GM23338 (cell line): ENCODE measurements at regions not wholly inside any gene's neighbourhood (a gene's known extent, or its start where the extent isn't known, plus 50 kb on each side); places are given as distances from the start of the nearest gene placed in this dataset.

Experiments used
- ATAC-seq: fragments of 200-7000 bp; cut with Tn5 transposase; 3 replicates; pipeline ENCODE4 v1.9.1; 2020
- DNase-seq: peaks from one replicate; pipeline ENCODE4 v3.0.0-alpha.2; 2015; ENCODE audit warnings: low spot score
- H2AFZ ChIP-seq: fragments of 200-600 bp; sonication (generic); 2 replicates; pipeline ENCODE4 v1.8.0; 2016; ENCODE audit warnings: antibody characterized with exemption, mild to moderate bottlenecking, moderate library complexity
- H3F3A ChIP-seq: fragments of 200-600 bp; sonication (generic); replicated peaks from 2 replicates; pipeline ENCODE4 v1.8.0; 2017; ENCODE audit warnings: antibody characterized with exemption, mixed run types, low read depth
- H3K27ac ChIP-seq: fragments of 200-600 bp; sonication (generic); 2 replicates; pipeline ENCODE4 v1.6.1; 2016; ENCODE audit warnings: low read depth
- H3K27me3 ChIP-seq: fragments of 200-600 bp; sonication (generic); 2 replicates; pipeline ENCODE4 v1.8.0; 2016; ENCODE audit warnings: mild to moderate bottlenecking, mixed run types, moderate library complexity; ENCODE audit not compliant: insufficient read depth
- H3K36me3 ChIP-seq: fragments of 200-600 bp; sonication (generic); 2 replicates; pipeline ENCODE4 v1.8.0; 2016; ENCODE audit warnings: mild to moderate bottlenecking; ENCODE audit not compliant: insufficient read depth
- H3K4me1 ChIP-seq: fragments of 200-600 bp; sonication (generic); 2 replicates; pipeline ENCODE4 v1.8.0; 2016; ENCODE audit warnings: mild to moderate bottlenecking, moderate library complexity; ENCODE audit not compliant: insufficient read depth
- H3K4me2 ChIP-seq: fragments of 200-600 bp; sonication (generic); 2 replicates; pipeline ENCODE4 v1.7.1; 2017; ENCODE audit warnings: mixed run types
- H3K4me3 ChIP-seq: fragments of 200-600 bp; sonication (generic); 2 replicates; pipeline ENCODE4 v1.6.1; 2016; ENCODE audit warnings: mixed run types
- H3K79me2 ChIP-seq: fragments of 200-600 bp; sonication (generic); replicated peaks from 2 replicates; pipeline ENCODE4 v1.8.0; 2017; ENCODE audit warnings: mild to moderate bottlenecking; ENCODE audit not compliant: insufficient read depth
- H3K9me2 ChIP-seq: fragments of 200-600 bp; sonication (generic); 2 replicates; pipeline ENCODE4 v1.8.0; 2017; ENCODE audit not compliant: insufficient read depth
- H4K20me1 ChIP-seq: fragments of 200-600 bp; sonication (generic); replicated peaks from 2 replicates; pipeline ENCODE4 v1.8.0; 2017; ENCODE audit warnings: mild to moderate bottlenecking; ENCODE audit not compliant: insufficient read depth
- H3K27ac Mint-ChIP-seq: 2 replicates; pipeline ENCODE4 v1.8.0; 2020; ENCODE audit warnings: inconsistent platforms, mild to moderate bottlenecking, moderate library complexity, mixed read lengths
- H3K27me3 Mint-ChIP-seq: 3 replicates; pipeline ENCODE4 v1.8.0; 2022; ENCODE audit warnings: low read depth, mild to moderate bottlenecking, moderate library complexity, mixed read lengths, inconsistent platforms; ENCODE audit not compliant: insufficient read depth, poor library complexity
- H3K36me3 Mint-ChIP-seq: 3 replicates; pipeline ENCODE4 v1.8.0; 2021; ENCODE audit warnings: low read depth, mild to moderate bottlenecking, inconsistent platforms, moderate library complexity, mixed read lengths
- H3K4me1 Mint-ChIP-seq: 3 replicates; pipeline ENCODE4 v1.8.0; 2020; ENCODE audit warnings: mild to moderate bottlenecking, inconsistent platforms, mixed read lengths
- H3K4me3 Mint-ChIP-seq: 3 replicates; pipeline ENCODE4 v1.8.0; 2021; ENCODE audit warnings: moderate library complexity, mild to moderate bottlenecking, inconsistent platforms, mixed read lengths
- H3K9me3 Mint-ChIP-seq: 3 replicates; pipeline ENCODE4 v1.8.0; 2020; ENCODE audit warnings: moderate library complexity, mild to moderate bottlenecking, inconsistent platforms, mixed read lengths
- CREB1 ChIP-seq: fragments of 250-450 bp; sonication (Bioruptor Pico); IDR thresholded peaks from 2 replicates; pipeline ENCODE4 v1.5.0; 2020; ENCODE audit warnings: low read depth, mild to moderate bottlenecking, moderate library complexity
- EZH2 ChIP-seq: fragments of 200-600 bp; sonication (generic); IDR thresholded peaks from one replicate; pipeline ENCODE4 v1.8.0; 2017; ENCODE audit warnings: antibody characterized with exemption, mild to moderate bottlenecking, low read depth; ENCODE audit not compliant: unreplicated experiment
- EZH2phosphoT487 ChIP-seq: fragments of 200-600 bp; sonication (generic); IDR thresholded peaks from one replicate; pipeline ENCODE4 v1.8.1; 2018; ENCODE audit warnings: antibody characterized with exemption; ENCODE audit not compliant: unreplicated experiment
- JUNB ChIP-seq: IDR thresholded peaks from one replicate; pipeline ENCODE4 v1.6.1; 2016; ENCODE audit warnings: antibody characterized with exemption; ENCODE audit not compliant: unreplicated experiment
- NANOG ChIP-seq: IDR thresholded peaks from 2 replicates; pipeline ENCODE4 v1.6.1; 2016; ENCODE audit warnings: antibody characterized with exemption, borderline replicate concordance
- POLR2AphosphoS5 ChIP-seq: IDR thresholded peaks from 2 replicates; pipeline ENCODE4 v1.6.1; 2016; ENCODE audit warnings: antibody characterized with exemption, low read depth
- STAT1 ChIP-seq: IDR thresholded peaks from one replicate; pipeline ENCODE4 v1.6.1; 2016; ENCODE audit warnings: antibody characterized with exemption; ENCODE audit not compliant: unreplicated experiment
- ZNF114 ChIP-seq: fragments of 250-450 bp; sonication (Bioruptor Pico); IDR thresholded peaks from 2 replicates; pipeline ENCODE4 v1.5.0; 2020; ENCODE audit warnings: mild to moderate bottlenecking, moderate library complexity
- ZNF331 ChIP-seq: fragments of 250-450 bp; sonication (Bioruptor Pico); IDR thresholded peaks from 2 replicates; pipeline ENCODE4 v1.5.0; 2020; ENCODE audit warnings: low read depth, mild to moderate bottlenecking, moderate library complexity
- TF ChIP-seq, protein P1 (sequence below): fragments of 250-450 bp; sonication (Bioruptor Pico); IDR thresholded peaks from 2 replicates; pipeline ENCODE4 v1.5.0; 2020; ENCODE audit warnings: mild to moderate bottlenecking, moderate library complexity
- TF ChIP-seq, protein P2 (sequence below): IDR thresholded peaks from 2 replicates; pipeline ENCODE4 v1.6.1; 2016; ENCODE audit warnings: antibody characterized with exemption
- TF ChIP-seq, protein P3 (sequence below), 2 experiments: fragments of 200-600 bp in 1 of 2; sonication (generic) in 1 of 2; conservative IDR thresholded peaks; 2 replicates each; pipeline versions ENCODE4 v1.5.1 to v1.6.1; 2016 to 2017; ENCODE audit warnings: antibody characterized with exemption in 2 of 2, low read depth in 2 of 2, mild to moderate bottlenecking in 2 of 2, moderate library complexity in 1 of 2

DNA sequence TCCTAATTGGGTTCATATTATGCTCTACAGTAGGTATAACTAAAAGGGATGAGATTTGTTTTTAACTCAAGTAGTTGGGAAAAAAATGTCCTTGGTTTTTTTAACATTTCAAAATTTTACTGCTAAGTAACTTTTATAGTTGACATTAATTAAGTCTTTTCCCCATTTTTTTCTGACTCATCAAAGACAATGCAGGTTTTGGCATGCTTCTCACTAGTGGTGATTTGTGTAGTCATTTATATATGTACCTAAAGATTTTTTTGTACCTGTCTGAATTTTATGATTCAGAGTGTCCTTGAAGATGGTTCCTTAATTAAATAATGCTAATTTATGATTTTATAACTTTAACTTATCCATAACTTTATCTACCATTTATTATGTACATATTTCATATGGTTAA is 882.3 kb upstream of the TMEFF2 start:
- no peak overlapping the region for H3K27ac Mint-ChIP-seq
- no peak for ATAC-seq
- no peaks in the 10 kb centered on the region; the same call in 2 of the 3 replicates for H3K9me3 Mint-ChIP-seq
- Histone ChIP-seq H3K4me3 (no peak overlapping the region), H3K4me1 (no peaks in the 10 kb centered on the region), H3K27me3 (no peaks in the 10 kb centered on the region), H2AFZ (no peak overlapping the region), H3K36me3 (no peaks in the 10 kb centered on the region), H4K20me1 (no peaks in the 10 kb centered on the region), H3K9me2 (no peaks in the 10 kb centered on the region), H3K4me2 (no peak overlapping the region), H3F3A (no peaks in the 10 kb centered on the region), H3K79me2 (no peaks in the 10 kb centered on the region), H3K27ac (no peak overlapping the region)
- H3K4me1 Mint-ChIP-seq, result no peaks in the 10 kb centered on the region
- no peaks in the 10 kb centered on the region for H3K36me3 Mint-ChIP-seq
- H3K4me3 Mint-ChIP-seq, result no peak overlapping the region
- H3K27me3 Mint-ChIP-seq, result no peaks in the 10 kb centered on the region
- DNase-seq, result no peak
- TF ChIP-seq STAT1, result no peak
- no peak for TF ChIP-seq NANOG
- TF ChIP-seq, protein P1, sequence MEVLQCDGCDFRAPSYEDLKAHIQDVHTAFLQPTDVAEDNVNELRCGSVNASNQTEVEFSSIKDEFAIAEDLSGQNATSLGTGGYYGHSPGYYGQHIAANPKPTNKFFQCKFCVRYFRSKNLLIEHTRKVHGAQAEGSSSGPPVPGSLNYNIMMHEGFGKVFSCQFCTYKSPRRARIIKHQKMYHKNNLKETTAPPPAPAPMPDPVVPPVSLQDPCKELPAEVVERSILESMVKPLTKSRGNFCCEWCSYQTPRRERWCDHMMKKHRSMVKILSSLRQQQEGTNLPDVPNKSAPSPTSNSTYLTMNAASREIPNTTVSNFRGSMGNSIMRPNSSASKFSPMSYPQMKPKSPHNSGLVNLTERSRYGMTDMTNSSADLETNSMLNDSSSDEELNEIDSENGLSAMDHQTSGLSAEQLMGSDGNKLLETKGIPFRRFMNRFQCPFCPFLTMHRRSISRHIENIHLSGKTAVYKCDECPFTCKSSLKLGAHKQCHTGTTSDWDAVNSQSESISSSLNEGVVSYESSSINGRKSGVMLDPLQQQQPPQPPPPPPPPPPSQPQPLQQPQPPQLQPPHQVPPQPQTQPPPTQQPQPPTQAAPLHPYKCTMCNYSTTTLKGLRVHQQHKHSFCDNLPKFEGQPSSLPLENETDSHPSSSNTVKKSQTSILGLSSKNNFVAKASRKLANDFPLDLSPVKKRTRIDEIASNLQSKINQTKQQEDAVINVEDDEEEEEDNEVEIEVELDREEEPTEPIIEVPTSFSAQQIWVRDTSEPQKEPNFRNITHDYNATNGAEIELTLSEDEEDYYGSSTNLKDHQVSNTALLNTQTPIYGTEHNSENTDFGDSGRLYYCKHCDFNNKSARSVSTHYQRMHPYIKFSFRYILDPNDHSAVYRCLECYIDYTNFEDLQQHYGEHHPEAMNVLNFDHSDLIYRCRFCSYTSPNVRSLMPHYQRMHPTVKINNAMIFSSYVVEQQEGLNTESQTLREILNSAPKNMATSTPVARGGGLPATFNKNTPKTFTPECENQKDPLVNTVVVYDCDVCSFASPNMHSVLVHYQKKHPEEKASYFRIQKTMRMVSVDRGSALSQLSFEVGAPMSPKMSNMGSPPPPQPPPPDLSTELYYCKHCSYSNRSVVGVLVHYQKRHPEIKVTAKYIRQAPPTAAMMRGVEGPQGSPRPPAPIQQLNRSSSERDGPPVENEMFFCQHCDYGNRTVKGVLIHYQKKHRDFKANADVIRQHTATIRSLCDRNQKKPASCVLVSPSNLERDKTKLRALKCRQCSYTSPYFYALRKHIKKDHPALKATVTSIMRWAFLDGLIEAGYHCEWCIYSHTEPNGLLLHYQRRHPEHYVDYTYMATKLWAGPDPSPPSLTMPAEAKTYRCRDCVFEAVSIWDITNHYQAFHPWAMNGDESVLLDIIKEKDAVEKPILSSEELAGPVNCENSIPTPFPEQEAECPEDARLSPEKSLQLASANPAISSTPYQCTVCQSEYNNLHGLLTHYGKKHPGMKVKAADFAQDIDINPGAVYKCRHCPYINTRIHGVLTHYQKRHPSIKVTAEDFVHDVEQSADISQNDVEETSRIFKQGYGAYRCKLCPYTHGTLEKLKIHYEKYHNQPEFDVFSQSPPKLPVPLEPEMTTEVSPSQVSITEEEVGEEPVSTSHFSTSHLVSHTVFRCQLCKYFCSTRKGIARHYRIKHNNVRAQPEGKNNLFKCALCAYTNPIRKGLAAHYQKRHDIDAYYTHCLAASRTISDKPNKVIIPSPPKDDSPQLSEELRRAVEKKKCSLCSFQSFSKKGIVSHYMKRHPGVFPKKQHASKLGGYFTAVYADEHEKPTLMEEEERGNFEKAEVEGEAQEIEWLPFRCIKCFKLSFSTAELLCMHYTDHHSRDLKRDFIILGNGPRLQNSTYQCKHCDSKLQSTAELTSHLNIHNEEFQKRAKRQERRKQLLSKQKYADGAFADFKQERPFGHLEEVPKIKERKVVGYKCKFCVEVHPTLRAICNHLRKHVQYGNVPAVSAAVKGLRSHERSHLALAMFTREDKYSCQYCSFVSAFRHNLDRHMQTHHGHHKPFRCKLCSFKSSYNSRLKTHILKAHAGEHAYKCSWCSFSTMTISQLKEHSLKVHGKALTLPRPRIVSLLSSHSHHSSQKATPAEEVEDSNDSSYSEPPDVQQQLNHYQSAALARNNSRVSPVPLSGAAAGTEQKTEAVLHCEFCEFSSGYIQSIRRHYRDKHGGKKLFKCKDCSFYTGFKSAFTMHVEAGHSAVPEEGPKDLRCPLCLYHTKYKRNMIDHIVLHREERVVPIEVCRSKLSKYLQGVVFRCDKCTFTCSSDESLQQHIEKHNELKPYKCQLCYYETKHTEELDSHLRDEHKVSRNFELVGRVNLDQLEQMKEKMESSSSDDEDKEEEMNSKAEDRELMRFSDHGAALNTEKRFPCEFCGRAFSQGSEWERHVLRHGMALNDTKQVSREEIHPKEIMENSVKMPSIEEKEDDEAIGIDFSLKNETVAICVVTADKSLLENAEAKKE (CRISPR knock-in tag), result no peak
- TF ChIP-seq CREB1 (CRISPR knock-in tag), result no peak
- TF ChIP-seq, protein P2, sequence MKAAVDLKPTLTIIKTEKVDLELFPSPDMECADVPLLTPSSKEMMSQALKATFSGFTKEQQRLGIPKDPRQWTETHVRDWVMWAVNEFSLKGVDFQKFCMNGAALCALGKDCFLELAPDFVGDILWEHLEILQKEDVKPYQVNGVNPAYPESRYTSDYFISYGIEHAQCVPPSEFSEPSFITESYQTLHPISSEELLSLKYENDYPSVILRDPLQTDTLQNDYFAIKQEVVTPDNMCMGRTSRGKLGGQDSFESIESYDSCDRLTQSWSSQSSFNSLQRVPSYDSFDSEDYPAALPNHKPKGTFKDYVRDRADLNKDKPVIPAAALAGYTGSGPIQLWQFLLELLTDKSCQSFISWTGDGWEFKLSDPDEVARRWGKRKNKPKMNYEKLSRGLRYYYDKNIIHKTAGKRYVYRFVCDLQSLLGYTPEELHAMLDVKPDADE, result no peak
- no peak for TF ChIP-seq JUNB
- TF ChIP-seq ZNF331 (CRISPR knock-in tag), result no peak
- no peak for TF ChIP-seq EZH2
- no peak for TF ChIP-seq POLR2AphosphoS5
- TF ChIP-seq ZNF114 (CRISPR knock-in tag), result no peak
- TF ChIP-seq, protein P3, sequence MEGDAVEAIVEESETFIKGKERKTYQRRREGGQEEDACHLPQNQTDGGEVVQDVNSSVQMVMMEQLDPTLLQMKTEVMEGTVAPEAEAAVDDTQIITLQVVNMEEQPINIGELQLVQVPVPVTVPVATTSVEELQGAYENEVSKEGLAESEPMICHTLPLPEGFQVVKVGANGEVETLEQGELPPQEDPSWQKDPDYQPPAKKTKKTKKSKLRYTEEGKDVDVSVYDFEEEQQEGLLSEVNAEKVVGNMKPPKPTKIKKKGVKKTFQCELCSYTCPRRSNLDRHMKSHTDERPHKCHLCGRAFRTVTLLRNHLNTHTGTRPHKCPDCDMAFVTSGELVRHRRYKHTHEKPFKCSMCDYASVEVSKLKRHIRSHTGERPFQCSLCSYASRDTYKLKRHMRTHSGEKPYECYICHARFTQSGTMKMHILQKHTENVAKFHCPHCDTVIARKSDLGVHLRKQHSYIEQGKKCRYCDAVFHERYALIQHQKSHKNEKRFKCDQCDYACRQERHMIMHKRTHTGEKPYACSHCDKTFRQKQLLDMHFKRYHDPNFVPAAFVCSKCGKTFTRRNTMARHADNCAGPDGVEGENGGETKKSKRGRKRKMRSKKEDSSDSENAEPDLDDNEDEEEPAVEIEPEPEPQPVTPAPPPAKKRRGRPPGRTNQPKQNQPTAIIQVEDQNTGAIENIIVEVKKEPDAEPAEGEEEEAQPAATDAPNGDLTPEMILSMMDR (conservative IDR thresholded peaks at IDR 0.05; ENCODE audit: low read depth in 2 of 2), result no peak
- TF ChIP-seq EZH2phosphoT487, result no peak
